NCI-H1436 (cell line): ENCODE measurements at regions not wholly inside any gene's neighbourhood (a gene's known extent, or its start where the extent isn't known, plus 50 kb on each side); places are given as distances from the start of the nearest gene placed in this dataset.

ENCODE experiments used
- DNase-seq: peaks from one replicate; lab custom pipeline; 2025; lab: John Stamatoyannopoulos, UW

- DNase-seq, result no peak
These were observed 54.0 kb upstream of the SLC22A11 start for GRCh38 chr11:64501500-64502427.

- no peak for DNase-seq
These were observed 53.1 kb upstream of the SLC22A11 start for GRCh38 chr11:64502634-64503033.

- no peak for DNase-seq
These were observed 52.5 kb upstream of the SLC22A11 start for GRCh38 chr11:64503186-64503753.

GRCh38 chr11:64504999-64505398 lies 50.7 kb upstream of the SLC22A11 start:
- DNase-seq, result no peak
